HG03571 (cell line): ENCODE measurements at regions not wholly inside any gene's neighbourhood (a gene's known extent, or its start where the extent isn't known, plus 50 kb on each side); places are given as distances from the start of the nearest gene placed in this dataset.

Source experiments
- ATAC-seq: cut with Tn5 transposase; IDR thresholded peaks from one replicate; pipeline ENCODE4 v1.9.1; 2021; ENCODE audit not compliant: unreplicated experiment

GRCh38 chr1:177793900-177794299, 176.0 kb downstream of the SEC16B start:
- no peak for ATAC-seq

GRCh38 chr1:177790566-177790965, 179.3 kb downstream of the SEC16B start:
- ATAC-seq = no peak

GRCh38 chr1:177789956-177790355, 179.9 kb downstream of the SEC16B start:
- ATAC-seq = no peak

GRCh38 chr1:177786176-177786745, 183.6 kb downstream of the SEC16B start:
- ATAC-seq = no peak

- ATAC-seq = no peak
Observed at GRCh38 chr1:177784936-177785335, 184.9 kb downstream of the SEC16B start.

GRCh38 chr1:177784409-177784808, 185.4 kb downstream of the SEC16B start:
- ATAC-seq = no peak

- ATAC-seq = no peak
Observed at GRCh38 chr1:177783051-177783450, 186.8 kb downstream of the SEC16B start.

- no peak for ATAC-seq
Observed at GRCh38 chr1:177780096-177780700, 189.7 kb downstream of the SEC16B start.

GRCh38 chr1:177779166-177779965, 190.5 kb downstream of the SEC16B start:
- no peak for ATAC-seq

- no peak for ATAC-seq
Observed at GRCh38 chr1:177775924-177776323, 193.9 kb downstream of the SEC16B start.

- ATAC-seq = no peak
Observed at GRCh38 chr1:177772386-177772960, 197.4 kb downstream of the SEC16B start.

- ATAC-seq = no peak
Observed at GRCh38 chr1:177771688-177772087, 198.2 kb downstream of the SEC16B start.

GRCh38 chr1:177770096-177770495, 199.8 kb downstream of the SEC16B start:
- no peak for ATAC-seq

- ATAC-seq = no peak
Observed at GRCh38 chr1:177755851-177756560, 213.9 kb downstream of the SEC16B start.

GRCh38 chr1:177754603-177755002, 215.3 kb downstream of the SEC16B start:
- ATAC-seq = no peak

GRCh38 chr1:177753655-177754054, 216.2 kb downstream of the SEC16B start:
- ATAC-seq = no peak

GRCh38 chr1:177748080-177748801, 221.6 kb downstream of the SEC16B start:
- no peak for ATAC-seq

- ATAC-seq = no peak
Observed at GRCh38 chr1:177746155-177746554, 223.7 kb downstream of the SEC16B start.

GRCh38 chr1:177744906-177745305, 225.0 kb downstream of the SEC16B start:
- ATAC-seq = no peak

GRCh38 chr1:177741476-177741875, 228.4 kb downstream of the SEC16B start:
- no peak for ATAC-seq

- ATAC-seq = no peak
Observed at GRCh38 chr1:177739780-177740179, 230.1 kb downstream of the SEC16B start.
